HepG2 (cell line): ENCODE measurements at regions not wholly inside any gene's neighbourhood (a gene's known extent, or its start where the extent isn't known, plus 50 kb on each side); places are given as distances from the start of the nearest gene placed in this dataset.

ENCODE experiments used
- ATAC-seq: fragments of 200-7000 bp; cut with Tn5 transposase; 3 replicates; pipeline ENCODE4 v1.9.1; 2020; ENCODE audit warnings: mild to moderate bottlenecking, moderate library complexity
- BruUV-seq: library from RNA; stranded (reverse); fragments of 400-500 nt; replicated peaks from 2 replicates; lab custom pipeline; 2021; lab: Mats Ljungman, UMichigan
- CTCF ChIA-PET: fragments of 300-600 bp; formaldehyde crosslinking; extraction: SDS; loops from one replicate; lab custom pipeline; 2021; ENCODE audit warnings: low total read pairs, inconsistent platforms, low intra/inter-chr PET ratio; lab: Yijun Ruan, JAX
- POLR2A ChIA-PET: fragments of 350-600 bp; sonication (Branson Sonifier 250); formaldehyde crosslinking; loops from one replicate; lab custom pipeline; 2020; ENCODE audit warnings: antibody characterized with exemption, inconsistent platforms; lab: Yijun Ruan, JAX
- DNase-seq: peaks from one replicate; pipeline ENCODE4 v3.0.0-alpha.2; 2015; ENCODE audit warnings: low spot score
- FAIRE-seq: peaks from 3 replicates; lab custom pipeline; 2011; peaks lifted over from hg19 to GRCh38; lab: Jason Lieb, UNC
- H2AFZ ChIP-seq: one replicate; pipeline ENCODE4 v1.6.1; 2011; ENCODE audit warnings: low read length, inconsistent platforms
- H3K27ac ChIP-seq: fragments of 300-600 bp; 3 replicates; pipeline ENCODE4 v1.8.0; 2011; ENCODE audit warnings: mixed run types, mild to moderate bottlenecking, mixed read lengths, low read length, inconsistent platforms; ENCODE audit not compliant: insufficient read depth; ENCODE audit errors: extremely low read length
- H3K27me3 ChIP-seq, 2 experiments: fragments of 200-600 bp in 1 of 2; 2 replicates in 1 of 2; 3 replicates in 1 of 2; pipeline versions ENCODE4 v1.6.0 to v1.8.0; 2011; ENCODE audit warnings: low read length in 2 of 2, mild to moderate bottlenecking in 2 of 2, moderate library complexity in 2 of 2, inconsistent platforms in 1 of 2; ENCODE audit not compliant: insufficient read depth in 2 of 2, control insufficient read depth in 1 of 2
- H3K36me3 ChIP-seq, 2 experiments: fragments of 200-600 bp in 1 of 2; replicated peaks in 1 of 2; 2 replicates in 1 of 2; 3 replicates in 1 of 2; pipeline versions ENCODE4 v1.5.1 to v1.8.0; 2011; ENCODE audit warnings: low read length in 2 of 2, inconsistent platforms in 1 of 2; ENCODE audit not compliant: insufficient read depth in 2 of 2, control insufficient read depth in 1 of 2
- H3K4me1 ChIP-seq: 2 replicates; pipeline ENCODE4 v1.5.1; 2012; ENCODE audit warnings: low read length, inconsistent platforms; ENCODE audit not compliant: insufficient read depth
- H3K4me2 ChIP-seq: 2 replicates; pipeline ENCODE4 v1.6.0; 2011; ENCODE audit warnings: low read depth, low read length, inconsistent platforms
- H3K4me3 ChIP-seq, 3 experiments: fragments of 200-600 bp in 1 of 3; sonication (generic), shearing (Covaris generic) in 1 of 3; replicated peaks in 1 of 3; 2 replicates each; pipeline ENCODE4 v1.5.1; 2011 to 2016; ENCODE audit warnings: low read length in 3 of 3, inconsistent platforms in 2 of 3, low read depth in 2 of 3, mild to moderate bottlenecking in 2 of 3, control low read depth in 1 of 3, mixed read lengths in 1 of 3; ENCODE audit not compliant: insufficient read depth in 1 of 3
- H3K79me2 ChIP-seq: one replicate; pipeline ENCODE4 v1.6.1; 2011; ENCODE audit warnings: low read length, inconsistent platforms; ENCODE audit not compliant: insufficient read depth
- H3K9ac ChIP-seq: 2 replicates; pipeline ENCODE4 v1.6.0; 2011; ENCODE audit warnings: mild to moderate bottlenecking, low read depth, low read length, inconsistent platforms; ENCODE audit not compliant: insufficient read depth
- H3K9me3 ChIP-seq: 2 replicates; pipeline ENCODE4 v1.5.1; 2012; ENCODE audit warnings: mild to moderate bottlenecking, low read length
- H4K20me1 ChIP-seq: 2 replicates; pipeline ENCODE4 v1.6.0; 2011; ENCODE audit warnings: inconsistent platforms, mild to moderate bottlenecking, low read length, moderate library complexity; ENCODE audit not compliant: insufficient read depth
- ADNP ChIP-seq: sonication (generic); formaldehyde crosslinking; IDR thresholded peaks from 2 replicates; pipeline ENCODE4 v1.4.0; 2020; ENCODE audit warnings: missing genetic modification reagents
- FOSL1 ChIP-seq: sonication (generic); formaldehyde crosslinking; IDR thresholded peaks from 2 replicates; pipeline ENCODE4 v1.9.0; 2021; ENCODE audit warnings: missing genetic modification reagents, borderline replicate concordance
- HES4 ChIP-seq: sonication (generic); formaldehyde crosslinking; IDR thresholded peaks from 2 replicates; pipeline ENCODE4 v1.9.0; 2021; ENCODE audit warnings: mild to moderate bottlenecking, missing genetic modification reagents, borderline replicate concordance
- IKZF4 ChIP-seq: sonication (generic); formaldehyde crosslinking; IDR thresholded peaks from 2 replicates; pipeline ENCODE4 v1.5.1; 2020; ENCODE audit warnings: borderline replicate concordance, mild to moderate bottlenecking, low read depth, missing genetic modification reagents; ENCODE audit errors: not compliant biosample characterization
- KDM2A ChIP-seq: sonication (generic); formaldehyde crosslinking; IDR thresholded peaks from 2 replicates; pipeline ENCODE4 v1.4.0; 2020; ENCODE audit warnings: low read depth, missing genetic modification reagents, borderline replicate concordance
- MYPOP ChIP-seq: sonication (generic); formaldehyde crosslinking; IDR thresholded peaks from 2 replicates; pipeline ENCODE4 v1.8.1; 2023; ENCODE audit warnings: mild to moderate bottlenecking, moderate library complexity, missing genetic modification reagents
- PBX3 ChIP-seq: sonication (generic); formaldehyde crosslinking; IDR thresholded peaks from 2 replicates; pipeline ENCODE4 v1.8.1; 2023; ENCODE audit warnings: missing genetic modification reagents, inconsistent platforms, borderline replicate concordance
- PPARG ChIP-seq: conservative IDR thresholded peaks from 2 replicates; pipeline ENCODE4 v1.6.1; 2016; ENCODE audit warnings: missing biosample characterization, missing genetic modification reagents
- REL ChIP-seq: sonication (generic); formaldehyde crosslinking; conservative IDR thresholded peaks from 2 replicates; pipeline ENCODE4 v1.8.0; 2022; ENCODE audit warnings: mild to moderate bottlenecking, missing genetic modification reagents, moderate library complexity
- RFXAP ChIP-seq: sonication (generic); formaldehyde crosslinking; IDR thresholded peaks from 2 replicates; pipeline ENCODE4 v1.4.0; 2020; ENCODE audit warnings: missing genetic modification reagents, borderline replicate concordance
- THAP7 ChIP-seq: sonication (generic); formaldehyde crosslinking; IDR thresholded peaks from 2 replicates; pipeline ENCODE4 v1.8.1; 2023; ENCODE audit warnings: mild to moderate bottlenecking, missing genetic modification reagents
- XBP1 ChIP-seq: sonication (generic); formaldehyde crosslinking; IDR thresholded peaks from 2 replicates; pipeline ENCODE4 v1.5.0; 2020; ENCODE audit warnings: missing genetic modification reagents
- ZBTB44 ChIP-seq: sonication (generic); formaldehyde crosslinking; IDR thresholded peaks from 2 replicates; pipeline ENCODE4 v1.4.0; 2020; ENCODE audit warnings: missing genetic modification reagents
- ZMAT3 ChIP-seq: sonication (generic); formaldehyde crosslinking; conservative IDR thresholded peaks from 2 replicates; pipeline ENCODE4 v1.7.0; 2021; ENCODE audit warnings: missing genetic modification reagents
- ZNF18 ChIP-seq: sonication (generic); formaldehyde crosslinking; IDR thresholded peaks from 2 replicates; pipeline ENCODE4 v1.8.0; 2022; ENCODE audit warnings: mild to moderate bottlenecking, missing genetic modification reagents; ENCODE audit not compliant: insufficient replicate concordance
- ZNF335 ChIP-seq: sonication (generic); formaldehyde crosslinking; IDR thresholded peaks from 2 replicates; pipeline ENCODE4 v1.4.0; 2020; ENCODE audit warnings: missing genetic modification reagents
- ZNF569 ChIP-seq: sonication (generic); formaldehyde crosslinking; IDR thresholded peaks from 2 replicates; pipeline ENCODE4 v1.5.0; 2020; ENCODE audit warnings: mild to moderate bottlenecking, missing genetic modification reagents, moderate library complexity, borderline replicate concordance
- WGBS: methylation state at CpG from one replicate; pipeline ENCODE4 v1.1.6; 2017; ENCODE audit warnings: low lambda C conversion rate; 5-methylcytosine and 5-hydroxymethylcytosine counted together
- in situ Hi-C: cut with HindIII; loops from 2 replicates; pipeline ENCODE4 v1.10.0; 2017; ENCODE audit warnings: low pct_unique_long_range_greater_than_20kb; ENCODE audit not compliant: extremely low pct_ligation_motif_present
- intact Hi-C: fragments of 100-400 bp; cut with micrococcal nuclease; formaldehyde crosslinking; loops from one replicate; pipeline ENCODE4 v1.10.0; 2022; ENCODE audit not compliant: unreplicated experiment

- POLR2A ChIA-PET = no interaction called here
- no peak overlapping the region for H3K4me2 ChIP-seq
- FAIRE-seq = no peak
- no peaks in the 10 kb centered on the region for H3K27me3 ChIP-seq
- TF ChIP-seq FOSL1 (CRISPR knock-in tag) (no peak), ADNP (CRISPR knock-in tag) (no peak), KDM2A (CRISPR knock-in tag) (no peak), ZMAT3 (CRISPR knock-in tag) (no peak), XBP1 (CRISPR knock-in tag) (no peak), PPARG (CRISPR knock-in tag) (no peak), MYPOP (no peak), ZNF18 (CRISPR knock-in tag) (no peak), REL (no peak), THAP7 (CRISPR knock-in tag) (no peak), ZNF335 (no peak), HES4 (no peak), ZNF569 (CRISPR knock-in tag) (no peak), IKZF4 (CRISPR knock-in tag) (no peak), PBX3 (no peak), ZBTB44 (CRISPR knock-in tag) (no peak), RFXAP (CRISPR knock-in tag) (no peak)
- TF ChIP-seq, all 625 proteins: peak for 0
- CTCF ChIA-PET = no interaction called here
- H3K27ac ChIP-seq = no peak overlapping the region
- no peak overlapping the region for H2AFZ ChIP-seq
- no TSS peak for BruUV-seq
- no peaks in the 10 kb centered on the region for H3K36me3 ChIP-seq
- WGBS = 44% methylated on average over 4 of the region's 4 CpGs
- H3K9me3 ChIP-seq = peaks cover 17% of the 10 kb centered on the region
- in situ Hi-C loops (no loop called here), intact Hi-C loops (no loop called here)
- DNase-seq = no peak
- no peak for ATAC-seq
- no peak overlapping the region for H3K9ac ChIP-seq
- no peaks in the 10 kb centered on the region for H3K79me2 ChIP-seq
- no peaks in the 10 kb centered on the region for H3K4me1 ChIP-seq
- no peak overlapping the region for H3K4me3 ChIP-seq
- H4K20me1 ChIP-seq = no peaks in the 10 kb centered on the region
These were observed 176.9 kb upstream of the SALL4 start for GRCh38 chr20:51979226-51979625.
